NCI-H1105 (cell line): ENCODE measurements at regions not wholly inside any gene's neighbourhood (a gene's known extent, or its start where the extent isn't known, plus 50 kb on each side); places are given as distances from the start of the nearest gene placed in this dataset.

Source experiments
- DNase-seq: peaks from one replicate; lab custom pipeline; 2025; lab: John Stamatoyannopoulos, UW

DNA sequence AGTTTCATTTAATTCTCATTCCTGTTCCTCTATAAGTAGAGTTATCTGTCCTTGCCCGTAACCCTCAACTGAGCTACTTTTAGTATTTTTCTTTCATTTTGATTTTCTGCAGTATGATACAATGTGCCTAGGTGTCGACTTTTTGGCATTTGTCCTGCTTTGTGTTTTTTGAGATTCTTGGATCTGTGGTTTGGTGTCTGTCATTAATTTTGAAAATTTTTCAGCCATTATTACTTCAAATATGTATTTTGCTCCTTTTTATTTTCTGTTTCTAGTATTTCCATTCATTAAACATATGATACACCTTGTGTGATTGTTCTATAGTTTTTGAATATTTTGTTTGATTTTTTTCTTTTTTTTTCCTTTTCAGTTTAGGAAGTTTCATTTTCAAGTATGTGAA is 598.9 kb downstream of the SPOCK3 start:
- no peak for DNase-seq

DNA sequence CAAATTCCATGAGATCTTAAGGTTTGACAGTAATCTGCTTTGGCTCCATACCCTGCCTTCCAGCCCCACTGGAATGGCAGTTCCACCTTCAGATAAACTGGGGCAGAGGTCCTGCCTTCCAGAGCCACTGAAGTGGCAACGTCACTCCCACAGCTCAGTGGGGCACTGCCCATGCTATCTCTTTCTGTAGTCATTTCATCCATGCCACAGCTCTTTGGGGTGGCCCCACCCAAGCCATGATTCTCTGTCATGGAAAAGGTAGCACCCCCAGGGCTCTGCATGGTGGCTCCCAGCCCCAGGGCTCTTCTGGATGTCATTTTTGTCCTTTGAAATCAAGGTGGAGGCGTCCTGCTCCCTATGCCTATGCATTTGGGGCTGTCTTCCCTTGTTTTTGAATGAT is 596.5 kb downstream of the SPOCK3 start:
- DNase-seq: no peak

DNA sequence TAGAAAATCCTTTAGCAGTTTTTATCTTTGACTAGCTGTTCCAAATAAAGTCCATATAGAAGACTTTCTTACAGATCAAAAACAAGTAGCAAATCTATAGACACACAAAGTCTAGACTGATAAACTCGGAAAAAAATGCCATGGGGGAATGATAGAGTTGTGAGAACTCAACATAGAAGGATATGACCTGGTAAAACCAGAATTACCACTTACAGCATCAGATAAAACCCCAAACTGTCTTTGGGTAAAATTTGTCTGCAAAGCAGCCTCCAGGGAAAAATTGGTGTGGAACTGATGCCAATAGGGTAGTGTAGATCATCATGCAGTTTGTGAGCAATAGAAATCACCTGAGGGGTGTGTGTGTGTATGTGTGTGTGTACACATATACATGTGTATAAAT is 579.1 kb downstream of the SPOCK3 start:
- DNase-seq: no peak

DNA sequence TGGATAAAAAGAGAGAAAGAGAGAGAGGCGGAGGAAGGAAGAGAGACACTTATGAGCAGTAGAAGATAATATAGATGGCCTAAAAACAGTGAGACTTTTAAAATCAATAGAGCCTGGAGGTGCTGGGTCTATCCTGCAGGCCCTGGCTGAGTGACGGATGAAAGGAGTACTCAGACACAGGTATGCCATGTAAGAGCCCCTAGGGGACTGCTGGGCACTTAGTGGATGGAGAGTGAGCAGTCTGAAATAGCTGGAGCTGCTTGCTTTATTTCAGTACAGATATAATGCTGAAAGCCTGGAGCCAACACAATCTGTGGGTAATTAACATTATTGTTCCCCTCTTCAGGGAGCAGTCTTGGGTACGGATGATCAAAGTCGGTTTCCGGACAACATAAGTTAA is 578.6 kb downstream of the SPOCK3 start:
- DNase-seq: no peak

DNA sequence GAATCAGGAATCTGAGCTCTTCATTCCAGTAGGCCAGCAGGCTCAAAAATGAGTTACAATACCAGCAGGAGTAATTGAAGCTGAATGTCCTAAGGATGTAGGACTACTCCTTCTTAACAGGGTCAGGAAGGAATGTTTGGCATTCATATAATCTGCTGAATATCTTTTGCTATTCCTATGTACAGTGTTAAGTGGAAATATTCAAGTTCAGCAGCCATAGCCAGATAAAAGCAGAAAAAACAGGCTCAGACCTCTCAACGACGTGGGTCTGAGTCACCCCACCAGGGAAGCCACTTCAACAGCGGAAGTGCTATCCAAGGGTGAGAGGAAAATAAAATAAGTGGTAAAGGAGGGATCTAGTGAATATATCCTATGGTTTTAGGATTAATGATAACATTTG is 577.0 kb downstream of the SPOCK3 start:
- no peak for DNase-seq

DNA sequence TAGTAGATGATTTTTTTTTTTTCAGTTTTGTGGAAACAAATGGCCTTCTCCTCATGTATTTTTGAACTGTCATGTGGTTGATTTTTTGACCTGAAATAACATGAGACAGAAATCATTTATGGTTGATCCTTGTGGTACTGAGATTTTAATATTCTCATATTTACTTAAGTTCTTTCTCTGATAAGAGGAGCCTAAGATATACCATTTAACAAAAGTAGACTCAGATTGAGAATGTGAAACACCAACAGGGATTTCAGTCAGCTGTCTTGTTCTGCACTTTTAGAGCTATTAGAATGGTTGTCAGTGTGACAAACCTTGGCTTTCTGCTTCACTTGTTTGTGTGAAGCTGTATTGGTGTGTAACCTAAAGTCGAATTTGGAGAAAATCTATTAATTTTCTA is 575.7 kb downstream of the SPOCK3 start:
- no peak for DNase-seq

DNA sequence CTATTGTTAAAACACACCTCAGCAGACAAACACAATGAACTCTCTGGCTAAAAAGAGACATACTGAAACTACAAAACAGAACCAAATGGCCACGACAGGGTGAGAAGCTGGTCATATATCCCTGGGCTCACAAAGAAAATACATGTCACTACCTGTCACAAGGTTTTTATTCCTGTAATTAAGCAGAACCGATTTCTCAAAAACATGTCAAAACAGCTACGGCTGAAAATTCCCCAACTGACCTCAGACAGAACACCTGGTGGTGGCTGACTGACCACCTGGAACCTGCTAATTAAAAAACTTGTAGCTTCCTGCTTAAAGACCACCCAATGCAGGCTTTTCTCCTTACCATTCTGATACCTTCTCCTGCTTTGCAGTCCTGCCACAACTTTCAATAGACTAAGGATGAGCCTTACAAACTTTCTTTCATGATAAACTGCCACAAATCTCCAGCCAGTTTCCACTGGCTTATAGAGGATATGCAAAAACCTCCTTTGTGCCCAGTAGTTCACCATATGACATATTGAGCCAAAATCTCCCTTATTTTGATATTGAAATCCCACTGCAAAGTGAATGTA is 571.9 kb downstream of the SPOCK3 start:
- DNase-seq: no peak

DNA sequence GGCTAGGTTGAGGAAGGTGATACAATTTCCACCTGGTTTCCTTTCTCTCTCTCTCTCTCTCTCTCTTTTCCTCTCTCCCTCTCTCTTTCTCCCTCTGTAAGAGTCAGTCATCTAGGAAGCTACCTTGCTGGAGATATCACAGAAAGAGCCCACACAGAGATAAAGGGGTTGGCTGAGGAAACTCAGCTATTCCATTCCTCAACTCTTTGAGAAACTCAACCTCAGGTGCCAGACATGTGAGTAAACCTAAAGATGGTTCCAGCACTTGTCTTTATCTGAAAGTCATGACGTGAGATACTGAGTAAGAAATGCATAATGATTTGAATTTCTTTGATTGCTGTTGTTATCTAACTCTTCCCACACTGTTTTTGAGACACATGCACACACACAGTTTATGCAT is 564.0 kb downstream of the SPOCK3 start:
- DNase-seq: no peak

DNA sequence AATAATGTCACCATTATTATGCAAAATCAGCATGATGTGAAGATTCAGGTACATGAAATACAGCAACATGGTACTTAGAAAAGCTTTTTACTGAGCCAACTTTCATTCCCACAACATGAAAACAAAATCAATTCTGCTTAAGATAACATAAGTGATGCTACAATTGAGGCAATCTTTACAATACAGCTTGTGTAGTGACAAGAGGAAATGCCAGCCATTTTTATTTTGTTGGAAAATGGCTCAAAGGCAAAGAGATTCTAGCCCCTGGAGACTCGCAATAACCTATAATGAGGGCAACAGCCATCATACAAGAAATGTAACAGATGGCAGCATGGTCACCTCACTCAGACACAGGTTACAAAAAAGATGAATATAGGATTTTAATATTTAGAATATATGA is 560.4 kb downstream of the SPOCK3 start:
- DNase-seq: no peak

DNA sequence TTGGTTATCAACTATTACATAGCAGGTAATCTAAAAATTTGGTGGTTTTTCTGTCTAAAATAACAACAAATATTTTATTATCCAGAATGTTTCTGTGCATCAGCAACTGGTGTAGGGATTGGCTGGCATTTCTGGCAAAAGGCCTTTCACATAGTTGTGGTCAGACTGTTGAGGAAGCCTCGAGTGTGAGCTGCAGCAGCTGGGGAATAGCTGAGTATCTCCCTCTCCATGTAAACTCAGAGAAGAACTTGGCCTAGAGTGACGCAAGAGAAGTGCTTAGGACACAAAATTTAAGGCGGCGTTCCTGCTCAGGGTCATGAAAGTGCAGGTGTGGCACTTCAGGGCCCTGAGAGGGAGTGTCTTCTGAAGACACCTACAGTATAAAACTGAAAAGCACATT is 558.9 kb downstream of the SPOCK3 start:
- no peak for DNase-seq

DNA sequence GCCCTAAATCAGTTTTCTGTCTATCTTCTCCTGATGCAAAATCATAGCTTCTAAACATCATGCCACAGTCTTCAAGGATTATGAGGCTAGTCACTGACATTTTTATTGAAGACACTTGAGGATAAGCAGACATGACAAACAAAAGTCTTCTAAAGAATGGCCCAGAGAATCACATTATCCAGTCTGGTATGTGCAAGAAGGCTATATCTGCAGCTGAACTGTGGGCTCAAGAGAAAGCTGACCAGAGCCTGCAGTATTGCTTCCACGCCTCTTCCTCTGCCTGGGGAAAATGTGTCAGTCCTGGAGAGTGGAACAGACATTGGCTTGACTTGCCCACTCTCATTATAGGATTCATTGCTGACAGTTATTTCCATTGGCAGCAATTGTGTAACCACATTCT is 553.5 kb downstream of the SPOCK3 start:
- DNase-seq: no peak

DNA sequence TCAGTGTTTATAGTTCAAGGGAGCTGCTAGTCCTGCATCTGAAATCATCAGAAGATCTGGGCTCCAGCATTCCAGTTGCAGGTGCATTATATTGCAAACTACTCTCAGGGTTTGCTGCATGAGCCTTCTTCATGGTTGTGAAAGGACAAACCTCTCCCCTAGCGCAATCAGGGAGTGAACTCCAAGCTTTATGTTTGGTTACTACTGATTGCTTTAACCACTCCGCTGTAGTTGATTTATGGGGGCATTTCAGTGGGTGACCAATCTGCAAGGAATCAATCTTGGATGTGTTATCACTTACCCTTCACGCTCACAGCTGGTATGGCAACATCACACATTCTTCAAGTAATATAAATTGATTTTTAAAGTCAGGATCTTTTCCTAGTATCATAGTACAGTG is 552.1 kb downstream of the SPOCK3 start:
- no peak for DNase-seq
